ENCODE measurements at regions not wholly inside any gene's neighbourhood (a gene's known extent, or its start where the extent isn't known, plus 50 kb on each side); places are given as distances from the start of the nearest gene placed in this dataset.

DNA sequence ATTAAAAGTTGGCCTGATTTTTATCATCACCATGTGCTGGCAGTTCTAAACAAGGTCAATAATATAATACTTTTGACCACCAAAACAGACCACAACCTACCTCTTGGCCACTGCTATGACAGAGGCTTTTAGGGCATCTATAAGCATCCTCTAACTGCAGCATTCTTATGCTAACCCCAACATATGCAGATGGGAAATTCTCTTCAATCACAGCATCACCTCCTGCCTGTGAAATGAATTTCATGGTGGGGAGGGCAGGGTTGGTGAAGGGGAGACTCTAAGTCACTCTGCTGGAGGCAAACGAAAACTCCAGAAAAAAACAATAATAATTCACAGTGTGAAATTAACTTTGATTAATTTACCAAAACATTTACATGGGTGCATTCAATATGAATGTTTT lies 78.8 kb upstream of the FAR2 start:
- TF ChIP-seq, protein P1, sequence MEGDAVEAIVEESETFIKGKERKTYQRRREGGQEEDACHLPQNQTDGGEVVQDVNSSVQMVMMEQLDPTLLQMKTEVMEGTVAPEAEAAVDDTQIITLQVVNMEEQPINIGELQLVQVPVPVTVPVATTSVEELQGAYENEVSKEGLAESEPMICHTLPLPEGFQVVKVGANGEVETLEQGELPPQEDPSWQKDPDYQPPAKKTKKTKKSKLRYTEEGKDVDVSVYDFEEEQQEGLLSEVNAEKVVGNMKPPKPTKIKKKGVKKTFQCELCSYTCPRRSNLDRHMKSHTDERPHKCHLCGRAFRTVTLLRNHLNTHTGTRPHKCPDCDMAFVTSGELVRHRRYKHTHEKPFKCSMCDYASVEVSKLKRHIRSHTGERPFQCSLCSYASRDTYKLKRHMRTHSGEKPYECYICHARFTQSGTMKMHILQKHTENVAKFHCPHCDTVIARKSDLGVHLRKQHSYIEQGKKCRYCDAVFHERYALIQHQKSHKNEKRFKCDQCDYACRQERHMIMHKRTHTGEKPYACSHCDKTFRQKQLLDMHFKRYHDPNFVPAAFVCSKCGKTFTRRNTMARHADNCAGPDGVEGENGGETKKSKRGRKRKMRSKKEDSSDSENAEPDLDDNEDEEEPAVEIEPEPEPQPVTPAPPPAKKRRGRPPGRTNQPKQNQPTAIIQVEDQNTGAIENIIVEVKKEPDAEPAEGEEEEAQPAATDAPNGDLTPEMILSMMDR (IDR thresholded peaks at IDR 0.05; ENCODE audit: poor library complexity, severe bottlenecking): no peak
- no peak for TF ChIP-seq EZH2 (IDR thresholded peaks at IDR 0.05; ENCODE audit: borderline replicate concordance, insufficient read depth, low read length, poor library complexity, severe bottlenecking)
- no peak for TF ChIP-seq SMC3 (conservative IDR thresholded peaks at IDR 0.05; ENCODE audit: poor library complexity)
- TF ChIP-seq MXI1 (conservative IDR thresholded peaks at IDR 0.05; ENCODE audit: poor library complexity, severe bottlenecking): no peak
- TF ChIP-seq EP300 (conservative IDR thresholded peaks at IDR 0.05; ENCODE audit: poor library complexity, severe bottlenecking): no peak
- TF ChIP-seq RAD21 (conservative IDR thresholded peaks at IDR 0.05): no peak
- TF ChIP-seq, protein P2, sequence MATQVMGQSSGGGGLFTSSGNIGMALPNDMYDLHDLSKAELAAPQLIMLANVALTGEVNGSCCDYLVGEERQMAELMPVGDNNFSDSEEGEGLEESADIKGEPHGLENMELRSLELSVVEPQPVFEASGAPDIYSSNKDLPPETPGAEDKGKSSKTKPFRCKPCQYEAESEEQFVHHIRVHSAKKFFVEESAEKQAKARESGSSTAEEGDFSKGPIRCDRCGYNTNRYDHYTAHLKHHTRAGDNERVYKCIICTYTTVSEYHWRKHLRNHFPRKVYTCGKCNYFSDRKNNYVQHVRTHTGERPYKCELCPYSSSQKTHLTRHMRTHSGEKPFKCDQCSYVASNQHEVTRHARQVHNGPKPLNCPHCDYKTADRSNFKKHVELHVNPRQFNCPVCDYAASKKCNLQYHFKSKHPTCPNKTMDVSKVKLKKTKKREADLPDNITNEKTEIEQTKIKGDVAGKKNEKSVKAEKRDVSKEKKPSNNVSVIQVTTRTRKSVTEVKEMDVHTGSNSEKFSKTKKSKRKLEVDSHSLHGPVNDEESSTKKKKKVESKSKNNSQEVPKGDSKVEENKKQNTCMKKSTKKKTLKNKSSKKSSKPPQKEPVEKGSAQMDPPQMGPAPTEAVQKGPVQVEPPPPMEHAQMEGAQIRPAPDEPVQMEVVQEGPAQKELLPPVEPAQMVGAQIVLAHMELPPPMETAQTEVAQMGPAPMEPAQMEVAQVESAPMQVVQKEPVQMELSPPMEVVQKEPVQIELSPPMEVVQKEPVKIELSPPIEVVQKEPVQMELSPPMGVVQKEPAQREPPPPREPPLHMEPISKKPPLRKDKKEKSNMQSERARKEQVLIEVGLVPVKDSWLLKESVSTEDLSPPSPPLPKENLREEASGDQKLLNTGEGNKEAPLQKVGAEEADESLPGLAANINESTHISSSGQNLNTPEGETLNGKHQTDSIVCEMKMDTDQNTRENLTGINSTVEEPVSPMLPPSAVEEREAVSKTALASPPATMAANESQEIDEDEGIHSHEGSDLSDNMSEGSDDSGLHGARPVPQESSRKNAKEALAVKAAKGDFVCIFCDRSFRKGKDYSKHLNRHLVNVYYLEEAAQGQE (IDR thresholded peaks at IDR 0.05; ENCODE audit: borderline replicate concordance): no peak
- TF ChIP-seq POLR2AphosphoS5 (IDR thresholded peaks at IDR 0.05): no peak
